Small intestine (tissue), 7 donors: ENCODE measurements at regions not wholly inside any gene's neighbourhood (a gene's known extent, or its start where the extent isn't known, plus 50 kb on each side); places are given as distances from the start of the nearest gene placed in this dataset.

ENCODE experiments used
- DNase-seq, 2 donors: peaks; one replicate each; pipeline versions ENCODE4 v3.0.0 to v3.0.0-alpha.2; 2013
- FAIRE-seq: peaks from 2 replicates; lab custom pipeline; 2012; peaks lifted over from hg19 to GRCh38; lab: Jason Lieb, UNC
- H3K27ac ChIP-seq, 3 donors: one replicate each; pipeline ENCODE4 v1.5.1; 2013; ENCODE audit warnings: low read length in 2 of 3, mild to moderate bottlenecking in 2 of 3, control low read depth in 1 of 3, inconsistent platforms in 1 of 3, low read depth in 1 of 3, moderate library complexity in 1 of 3
- H3K27me3 ChIP-seq, 3 donors: one replicate each; pipeline ENCODE4 v1.6.1; 2013; ENCODE audit warnings: low read length in 3 of 3, inconsistent platforms in 1 of 3; ENCODE audit not compliant: control insufficient read depth in 3 of 3, insufficient read depth in 3 of 3
- H3K36me3 ChIP-seq, 3 donors: one replicate each; pipeline ENCODE4 v1.6.1; 2013; ENCODE audit warnings: low read length in 3 of 3, inconsistent platforms in 1 of 3, low read depth in 1 of 3, mild to moderate bottlenecking in 1 of 3, moderate library complexity in 1 of 3; ENCODE audit not compliant: control insufficient read depth in 3 of 3, insufficient read depth in 2 of 3
- H3K4me1 ChIP-seq, 3 donors: one replicate each; pipeline ENCODE4 v1.6.1; 2013; ENCODE audit warnings: low read length in 2 of 3, inconsistent platforms in 1 of 3, low read depth in 1 of 3, mild to moderate bottlenecking in 1 of 3, moderate library complexity in 1 of 3; ENCODE audit not compliant: control insufficient read depth in 3 of 3, insufficient read depth in 2 of 3
- H3K4me3 ChIP-seq, 3 donors: one replicate each; pipeline ENCODE4 v1.5.1; 2013; ENCODE audit warnings: low read length in 3 of 3, control low read depth in 1 of 3, inconsistent platforms in 1 of 3, low read depth in 1 of 3, mild to moderate bottlenecking in 1 of 3, moderate library complexity in 1 of 3
- H3K9me3 ChIP-seq, 2 donors: one replicate each; pipeline ENCODE4 v1.6.1; 2013; ENCODE audit warnings: low read depth in 1 of 2, low read length in 1 of 2; ENCODE audit not compliant: control insufficient read depth in 2 of 2, insufficient read depth in 1 of 2
- WGBS, 3 donors: extraction: QIAGEN DNeasy Blood & Tissue Kit; methylation state at CpG; one replicate each; pipeline ENCODE4 v1.1.7; 2013; 5-methylcytosine and 5-hydroxymethylcytosine counted together
- donor health status: healthy with polysubstance abuse.
- donor health status: control.
- donor health status: control.
- donor health status: Bipolar disorder and iron deficiency.
- donor health status: healthy.

DNA sequence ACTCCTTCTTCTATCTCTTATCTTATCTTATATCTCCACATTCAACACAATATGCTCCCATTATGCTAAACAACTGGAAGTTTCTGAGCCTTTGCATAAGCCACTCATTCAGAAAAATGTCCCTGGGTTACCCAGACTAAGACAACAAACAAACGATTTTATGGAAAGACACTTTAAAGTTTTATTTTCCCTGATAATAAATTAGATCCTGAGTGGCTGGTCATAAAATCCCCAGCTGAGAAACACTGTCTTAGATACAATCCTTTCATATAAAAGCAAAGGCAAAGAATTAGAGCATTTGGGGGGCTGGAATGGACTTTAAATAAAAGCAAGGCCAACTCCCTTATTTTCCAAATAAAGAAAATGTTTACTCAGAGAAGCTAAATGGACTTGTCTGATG lies 322.3 kb downstream of the GBE1 start:
- 12 to 33% (median 22%) methylated on average over 1 of the region's 1 CpG for WGBS, 3 donors
- no peaks in the 10 kb centered on the region for H3K36me3 ChIP-seq
- H3K4me3 ChIP-seq: no peak overlapping the region
- H3K27ac ChIP-seq: no peak overlapping the region
- H3K27me3 ChIP-seq: no peaks in the 10 kb centered on the region
- H3K4me1 ChIP-seq: no peaks in the 10 kb centered on the region
- FAIRE-seq (no peak), DNase-seq (no peak)
- no peaks in the 10 kb centered on the region for H3K9me3 ChIP-seq

DNA sequence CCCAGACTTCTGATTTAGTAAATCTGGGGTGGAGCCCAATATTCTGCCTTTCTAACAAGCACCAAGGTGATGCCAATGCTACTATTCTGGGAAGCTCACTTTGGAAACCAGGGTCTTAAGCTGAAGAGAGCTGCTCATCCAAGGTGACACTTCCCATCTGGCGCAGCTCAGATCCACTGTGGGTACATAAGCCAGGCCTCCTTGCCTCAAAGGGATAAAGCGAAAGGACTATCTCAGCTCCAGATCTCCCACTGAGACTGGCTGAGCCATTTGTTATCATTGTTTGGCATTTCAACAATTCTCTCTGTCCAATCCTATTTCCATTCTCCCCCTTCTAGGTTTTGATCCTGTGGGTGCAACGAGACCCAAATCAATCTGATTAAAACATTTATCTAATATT lies 323.8 kb downstream of the GBE1 start:
- 67 to 71% (median 68%) methylated on average over 3 of the region's 3 CpGs for WGBS, 3 donors
- no peaks in the 10 kb centered on the region for H3K9me3 ChIP-seq
- H3K36me3 ChIP-seq: no peaks in the 10 kb centered on the region
- H3K4me1 ChIP-seq: no peaks in the 10 kb centered on the region
- DNase-seq (no peak), FAIRE-seq (no peak)
- no peak overlapping the region for H3K4me3 ChIP-seq
- H3K27me3 ChIP-seq: no peaks in the 10 kb centered on the region
- no peak overlapping the region for H3K27ac ChIP-seq

DNA sequence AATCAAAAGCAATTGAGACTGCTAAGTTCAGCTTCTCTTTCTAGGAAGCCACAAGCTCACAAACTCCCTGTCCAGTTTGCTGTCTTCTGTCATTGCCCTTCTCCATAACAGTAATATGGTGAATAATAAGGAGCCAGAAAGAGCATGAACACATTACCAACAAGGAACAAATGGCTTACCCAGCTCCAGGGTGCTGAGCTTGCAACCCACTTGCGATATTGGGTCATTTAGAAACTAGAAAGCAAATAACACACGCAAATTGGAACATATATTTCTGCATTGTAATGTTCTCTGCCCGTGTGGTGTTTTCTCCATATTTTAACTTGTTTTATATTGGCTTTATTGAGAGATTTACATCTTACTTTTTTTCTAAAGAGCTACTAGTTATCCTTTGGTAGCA lies 325.3 kb downstream of the GBE1 start:
- H3K27ac ChIP-seq: no peak overlapping the region
- DNase-seq (no peak), FAIRE-seq (no peak)
- no peak overlapping the region for H3K4me3 ChIP-seq
- H3K9me3 ChIP-seq: no peaks in the 10 kb centered on the region
- WGBS, 3 donors: 80 to 84% (median 81%) methylated on average over 3 of the region's 3 CpGs
- H3K36me3 ChIP-seq: no peaks in the 10 kb centered on the region
- no peaks in the 10 kb centered on the region for H3K27me3 ChIP-seq
- no peaks in the 10 kb centered on the region for H3K4me1 ChIP-seq

DNA sequence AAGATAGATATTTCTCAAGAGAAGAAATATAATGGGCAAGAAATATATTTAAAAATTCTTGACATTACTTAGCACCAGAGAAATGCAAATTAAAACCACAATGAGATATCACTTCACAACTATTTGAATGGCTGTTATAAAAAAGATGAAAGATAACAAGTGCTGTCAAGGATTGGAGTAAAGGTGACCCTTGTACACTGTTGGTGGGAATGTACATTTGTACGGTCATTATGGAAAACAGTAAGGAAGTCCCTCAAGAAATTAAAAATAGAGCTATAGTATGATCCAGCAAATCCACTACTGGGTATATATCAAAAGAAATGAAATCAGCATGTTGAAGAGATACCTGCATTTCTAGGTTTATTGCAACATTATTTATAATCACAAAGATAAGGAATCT lies 326.4 kb downstream of the GBE1 start:
- Histone ChIP-seq H3K9me3 (no peaks in the 10 kb centered on the region), H3K27ac (no peak overlapping the region), H3K36me3 (no peaks in the 10 kb centered on the region), H3K4me1 (no peaks in the 10 kb centered on the region), H3K27me3 (no peaks in the 10 kb centered on the region), H3K4me3 (no peak overlapping the region)
- DNase-seq: peak in 1 of 2 donors; percentile 17
- WGBS, 3 donors: 9 to 47% (median 26%) methylated on average over 1 of the region's 1 CpG
- FAIRE-seq: no peak

DNA sequence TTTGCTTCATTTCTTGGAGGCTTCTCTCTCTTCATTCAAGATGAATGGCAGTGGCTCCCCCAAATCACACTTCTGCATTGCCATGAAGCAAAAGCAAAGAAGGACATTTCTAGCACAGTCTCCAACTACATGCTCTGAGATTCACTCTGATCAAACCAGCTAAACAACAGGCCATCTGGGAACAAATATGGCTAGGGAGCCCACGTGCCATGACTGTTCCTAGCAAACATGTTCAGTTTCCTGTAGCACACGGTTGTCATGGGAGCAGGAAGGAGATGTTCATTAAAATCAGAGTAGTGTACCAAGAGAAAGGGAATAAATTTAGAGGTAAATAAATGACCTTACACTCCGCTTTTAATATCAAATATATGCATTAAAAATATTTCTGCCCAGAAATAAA lies 327.3 kb downstream of the GBE1 start:
- DNase-seq (no peak), FAIRE-seq (no peak)
- no peak overlapping the region for H3K27ac ChIP-seq
- no peak overlapping the region for H3K4me3 ChIP-seq
- no peaks in the 10 kb centered on the region for H3K36me3 ChIP-seq
- 72 to 77% (median 75%) methylated on average over 3 of the region's 3 CpGs for WGBS, 3 donors
- no peaks in the 10 kb centered on the region for H3K27me3 ChIP-seq
- no peaks in the 10 kb centered on the region for H3K9me3 ChIP-seq
- H3K4me1 ChIP-seq: no peaks in the 10 kb centered on the region

DNA sequence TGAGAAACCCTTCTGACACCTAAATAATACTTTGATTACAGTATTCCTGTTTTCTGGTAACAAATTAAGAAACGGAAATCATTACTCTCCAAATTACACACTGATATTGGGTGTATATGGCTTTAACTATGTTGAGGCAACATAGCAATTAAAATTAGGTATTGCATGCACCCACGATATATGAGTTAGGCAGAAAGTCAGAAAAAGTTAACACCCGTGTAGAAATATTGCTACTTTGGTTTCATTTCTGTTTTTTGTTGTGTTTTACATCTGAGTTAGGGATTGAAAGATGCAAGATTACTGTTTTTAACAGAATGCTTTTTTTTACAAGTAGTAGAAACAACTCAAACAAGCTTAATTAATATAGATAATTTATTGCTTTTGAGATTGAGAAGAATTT lies 327.8 kb downstream of the GBE1 start:
- DNase-seq: no peak
- no peak overlapping the region for H3K4me3 ChIP-seq
- no peaks in the 10 kb centered on the region for H3K36me3 ChIP-seq
- H3K27ac ChIP-seq: no peak overlapping the region
- no peaks in the 10 kb centered on the region for H3K27me3 ChIP-seq
- no peaks in the 10 kb centered on the region for H3K4me1 ChIP-seq
- 63 to 71% (median 68%) methylated on average over 3 of the region's 3 CpGs for WGBS, 3 donors
- H3K9me3 ChIP-seq: no peaks in the 10 kb centered on the region
- FAIRE-seq: no peak

DNA sequence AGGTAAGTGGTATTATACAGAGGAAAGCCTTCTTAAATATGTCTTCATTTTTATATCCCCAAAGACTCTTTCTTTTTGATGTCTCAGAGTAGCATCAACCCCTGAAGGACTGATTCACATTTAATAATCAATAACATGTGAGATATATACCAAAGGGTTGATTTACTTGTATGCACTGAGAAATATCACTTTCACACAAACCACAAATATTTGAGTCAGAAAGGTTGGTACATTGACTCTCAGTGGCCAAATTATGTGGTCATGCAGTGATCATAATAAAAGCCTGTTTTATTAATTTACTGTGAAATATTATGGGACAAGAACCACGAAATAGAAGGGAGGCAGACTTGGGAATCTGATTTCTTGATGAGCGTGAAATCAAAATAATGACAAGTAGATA lies 329.0 kb downstream of the GBE1 start:
- FAIRE-seq (no peak), DNase-seq (no peak)
- no peaks in the 10 kb centered on the region for H3K27me3 ChIP-seq
- H3K27ac ChIP-seq: no peak overlapping the region
- 75 to 81% (median 77%) methylated on average over 2 of the region's 2 CpGs for WGBS, 3 donors
- H3K4me1 ChIP-seq: no peaks in the 10 kb centered on the region
- no peaks in the 10 kb centered on the region for H3K9me3 ChIP-seq
- H3K4me3 ChIP-seq: no peak overlapping the region
- H3K36me3 ChIP-seq: no peaks in the 10 kb centered on the region

DNA sequence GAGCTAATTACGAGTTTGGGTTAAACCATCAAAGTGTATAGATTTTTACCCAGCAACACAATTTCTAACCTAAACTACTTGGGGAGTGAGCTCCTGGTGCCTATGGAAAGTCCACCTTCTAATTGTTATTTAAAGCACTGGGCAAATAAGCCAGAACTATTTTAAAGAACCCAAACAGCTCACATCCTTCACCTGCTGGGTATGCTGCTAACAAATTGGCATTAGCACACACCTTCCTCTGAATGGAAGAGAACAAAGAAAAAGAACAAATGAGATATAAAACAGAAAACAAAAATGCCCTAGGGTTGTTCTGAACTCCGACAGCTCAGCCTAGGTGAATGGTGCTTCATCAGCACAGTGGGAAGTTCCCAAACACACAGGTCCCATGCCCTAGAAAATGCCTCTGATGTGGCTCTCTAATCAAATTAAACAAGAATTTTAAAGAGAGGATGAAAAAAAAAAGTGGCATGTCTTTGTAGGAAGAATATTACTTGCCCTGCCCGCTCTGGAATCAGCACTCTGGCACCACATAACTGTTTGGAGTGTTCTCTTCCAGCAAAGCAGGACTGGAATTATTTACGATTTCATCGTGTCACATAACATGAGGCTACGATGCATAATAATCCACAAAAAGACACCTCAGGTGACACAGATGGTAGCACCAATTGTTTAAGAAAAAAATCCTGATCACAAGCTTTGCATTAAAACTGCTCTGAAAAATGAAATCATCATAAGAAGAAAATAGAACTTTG lies 334.4 kb downstream of the GBE1 start:
- Histone ChIP-seq H3K9me3 (no peaks in the 10 kb centered on the region), H3K4me3 (no peak overlapping the region), H3K36me3 (no peaks in the 10 kb centered on the region), H3K4me1 (no peaks in the 10 kb centered on the region), H3K27me3 (no peaks in the 10 kb centered on the region), H3K27ac (no peak overlapping the region)
- 83 to 89% (median 85%) methylated on average over 6 of the region's 6 CpGs for WGBS, 3 donors
- FAIRE-seq: no peak
- no peak for DNase-seq
